Hepatocyte (in vitro differentiated cells): ENCODE measurements at regions not wholly inside any gene's neighbourhood (a gene's known extent, or its start where the extent isn't known, plus 50 kb on each side); places are given as distances from the start of the nearest gene placed in this dataset.
"Not testable (repeated sequence)": the region's sequence is repeated elsewhere in the genome, so short reads cannot be mapped to it uniquely, and the experiment has no call there.

Experiments
- CTCF ChIP-seq: fragments of 200-600 bp; sonication (generic); IDR thresholded peaks from 2 replicates; pipeline ENCODE4 v1.5.1; 2016; ENCODE audit warnings: antibody characterized with exemption, mild to moderate bottlenecking; ENCODE audit not compliant: poor library complexity
- EZH2 ChIP-seq: fragments of 200-600 bp; sonication (generic); IDR thresholded peaks from 2 replicates; pipeline ENCODE4 v1.6.1; 2016; ENCODE audit warnings: antibody characterized with exemption, mild to moderate bottlenecking, borderline replicate concordance
- EZH2phosphoT487 ChIP-seq: fragments of 200-600 bp; sonication (generic); IDR thresholded peaks from one replicate; pipeline ENCODE4 v1.6.1; 2018; ENCODE audit warnings: antibody characterized with exemption, mild to moderate bottlenecking, low read depth, moderate library complexity; ENCODE audit not compliant: unreplicated experiment, severe bottlenecking

- not testable (repeated sequence) for TF ChIP-seq CTCF, EZH2, EZH2phosphoT487
Measured at GRCh38 chr6:82475106-82475505, 111.5 kb downstream of the TPBG start.
